LoVo (cell line): ENCODE measurements at regions not wholly inside any gene's neighbourhood (a gene's known extent, or its start where the extent isn't known, plus 50 kb on each side); places are given as distances from the start of the nearest gene placed in this dataset.

ENCODE experiments used
- DNase-seq: peaks from one replicate; pipeline ENCODE4 v3.0.0-alpha.2; 2016; ENCODE audit warnings: low spot score

- DNase-seq, result no peak
These were observed 255.7 kb downstream of the BUB3 start for GRCh38 chr10:123409884-123410283.

- DNase-seq, result no peak
These were observed 252.8 kb upstream of the GPR26 start for GRCh38 chr10:123413353-123413752.

GRCh38 chr10:123415523-123415922 lies 250.6 kb upstream of the GPR26 start:
- no peak for DNase-seq

DNA sequence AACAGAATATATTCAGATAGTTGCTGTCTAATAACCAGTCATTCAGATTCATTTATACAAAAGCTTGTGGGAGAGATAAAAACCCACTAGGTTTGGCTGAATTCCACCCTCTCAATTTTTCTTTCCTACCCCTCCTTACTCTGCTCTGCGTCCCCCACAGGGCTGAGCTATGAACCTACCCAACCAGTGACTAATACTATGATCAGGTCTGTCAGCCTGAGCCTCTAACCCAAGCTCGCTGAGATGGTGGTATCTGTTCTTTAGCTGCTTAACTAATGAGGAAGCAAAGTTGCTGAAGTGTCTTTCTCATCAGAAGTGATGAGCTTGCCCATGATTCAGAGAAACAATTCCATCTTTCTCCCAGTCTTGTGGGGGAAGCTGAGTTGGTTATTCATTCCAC lies 248.7 kb upstream of the GPR26 start:
- DNase-seq, result no peak

- no peak for DNase-seq
These were observed 244.7 kb upstream of the GPR26 start for GRCh38 chr10:123421461-123421860.

DNA sequence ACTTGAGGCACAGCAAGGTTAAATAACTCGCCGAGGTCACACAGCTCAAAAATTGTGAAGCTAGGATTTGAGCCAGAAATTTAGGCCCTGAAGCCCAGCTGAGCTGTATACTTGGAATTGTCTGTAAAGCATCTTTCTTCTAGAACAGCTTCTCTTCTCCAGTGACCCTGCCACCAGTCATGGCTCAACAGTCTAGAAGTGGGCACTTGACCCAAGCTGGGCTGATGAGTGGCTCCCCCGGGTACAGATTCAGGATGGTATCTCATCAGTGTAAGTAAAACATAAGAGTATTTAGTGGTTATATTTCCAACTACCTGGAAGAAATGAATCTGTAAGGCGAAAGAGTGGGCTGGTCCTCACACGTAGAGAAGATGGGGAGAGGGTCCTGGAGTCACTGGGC lies 243.9 kb upstream of the GPR26 start:
- DNase-seq, result no peak

DNA sequence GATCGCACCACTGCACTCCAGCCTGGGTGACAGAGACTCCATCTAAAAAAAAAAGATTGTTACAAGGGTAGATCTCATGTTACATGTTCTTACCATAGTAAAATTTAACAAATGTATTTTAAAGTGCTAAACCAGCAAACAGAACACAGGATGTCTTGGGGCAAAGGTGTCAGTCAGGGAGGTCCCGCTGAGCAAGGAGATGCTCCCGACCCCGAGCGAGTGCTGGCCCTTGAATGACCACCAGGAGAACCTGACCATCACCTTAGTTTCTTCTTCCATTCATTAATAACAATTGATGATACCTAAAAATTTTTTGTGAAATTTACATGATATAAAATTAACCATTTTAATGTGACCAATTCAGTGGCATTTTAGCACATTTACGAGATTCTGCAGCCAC lies 241.6 kb upstream of the GPR26 start:
- no peak for DNase-seq

DNA sequence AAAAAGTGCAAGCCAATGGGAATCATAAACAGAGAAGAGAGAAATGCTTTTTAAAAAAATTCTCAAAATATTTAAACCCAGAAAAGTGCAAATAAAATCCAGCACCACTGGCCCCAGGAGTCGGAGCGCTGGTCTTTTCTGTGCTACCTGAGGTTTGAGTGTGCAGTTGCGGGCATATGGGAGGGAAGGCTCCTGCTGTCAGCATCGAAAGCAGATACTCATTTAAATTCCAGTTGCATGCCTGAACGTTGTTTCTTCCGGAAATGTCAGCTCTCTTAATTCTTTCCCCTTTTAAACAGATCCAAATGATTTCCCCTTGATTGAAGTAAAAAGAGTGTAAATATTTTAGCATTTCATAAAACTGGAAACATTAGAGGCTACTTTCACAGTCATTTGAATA lies 240.5 kb upstream of the GPR26 start:
- DNase-seq, result no peak

DNA sequence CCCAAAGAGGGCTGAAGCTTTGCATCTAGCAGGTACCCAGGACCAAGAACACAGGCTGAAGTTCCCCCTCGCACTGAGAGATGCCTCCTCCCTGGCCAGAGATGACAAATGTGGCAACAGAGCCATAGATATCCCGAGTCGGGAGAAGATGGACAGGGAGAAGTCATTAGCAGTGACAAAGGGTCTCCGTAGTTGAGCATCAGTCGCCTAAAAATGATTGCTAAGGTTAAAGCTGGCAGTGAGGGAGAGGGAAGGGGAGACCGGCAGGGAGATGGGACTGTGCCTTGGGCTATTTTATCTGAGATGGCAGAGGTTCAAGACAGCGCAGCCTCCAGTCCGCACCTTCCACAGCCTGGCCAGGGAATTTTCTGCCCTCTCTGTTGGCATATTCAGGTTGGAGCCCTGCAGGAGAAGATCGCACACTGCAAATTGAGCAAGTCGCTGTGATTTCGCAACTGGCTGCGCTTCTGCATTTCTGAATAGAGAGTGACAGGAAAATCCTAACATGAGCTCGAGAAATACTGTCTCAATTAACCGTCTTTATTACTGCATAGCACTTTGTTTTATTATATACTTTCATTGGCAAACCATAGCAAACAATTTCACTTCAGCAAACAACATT lies 238.9 kb upstream of the GPR26 start:
- no peak for DNase-seq

DNA sequence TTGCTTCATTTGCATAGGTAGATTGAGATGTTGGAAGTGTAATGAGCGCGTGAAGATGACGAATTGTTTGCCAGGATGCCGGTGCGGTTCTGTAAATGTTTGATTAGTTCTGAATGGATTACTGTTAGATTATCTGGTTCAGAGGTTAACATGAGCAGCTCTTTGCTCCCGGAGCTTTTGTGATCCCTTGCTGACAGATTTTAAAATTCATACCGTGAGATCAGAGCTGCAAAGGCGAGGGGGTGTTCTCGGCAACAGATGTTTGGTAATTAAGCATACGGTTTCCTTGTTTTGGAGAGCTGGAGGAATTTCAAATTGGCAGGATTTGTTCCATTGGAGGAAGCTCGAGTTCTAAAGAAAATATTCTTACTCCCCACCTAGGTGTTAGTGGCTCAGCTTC lies 237.8 kb upstream of the GPR26 start:
- no peak for DNase-seq

GRCh38 chr10:123429706-123430221 lies 236.4 kb upstream of the GPR26 start:
- no peak for DNase-seq

GRCh38 chr10:123433539-123433938 lies 232.6 kb upstream of the GPR26 start:
- DNase-seq, result no peak

- DNase-seq, result no peak
These were observed 231.6 kb upstream of the GPR26 start for GRCh38 chr10:123434435-123435039.

DNA sequence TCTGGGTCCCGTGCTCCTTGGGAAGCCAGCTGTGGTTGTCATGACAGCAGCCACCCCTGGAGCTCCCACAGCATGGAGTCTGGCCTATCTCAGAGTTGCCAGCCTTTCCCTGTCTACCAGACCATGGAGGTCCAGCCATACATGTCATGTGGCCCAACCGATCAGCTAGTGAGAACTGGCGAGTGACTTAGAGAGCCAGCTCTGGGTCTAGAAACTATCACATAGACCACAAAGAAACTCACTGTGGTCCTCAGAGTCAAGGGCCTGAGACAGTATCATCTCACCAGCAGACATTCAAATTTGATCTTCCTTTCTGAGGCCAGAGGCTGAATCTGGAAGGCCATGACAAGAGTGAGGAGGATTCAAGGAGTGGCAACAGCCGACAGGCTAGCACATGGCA lies 223.3 kb upstream of the GPR26 start:
- no peak for DNase-seq

DNA sequence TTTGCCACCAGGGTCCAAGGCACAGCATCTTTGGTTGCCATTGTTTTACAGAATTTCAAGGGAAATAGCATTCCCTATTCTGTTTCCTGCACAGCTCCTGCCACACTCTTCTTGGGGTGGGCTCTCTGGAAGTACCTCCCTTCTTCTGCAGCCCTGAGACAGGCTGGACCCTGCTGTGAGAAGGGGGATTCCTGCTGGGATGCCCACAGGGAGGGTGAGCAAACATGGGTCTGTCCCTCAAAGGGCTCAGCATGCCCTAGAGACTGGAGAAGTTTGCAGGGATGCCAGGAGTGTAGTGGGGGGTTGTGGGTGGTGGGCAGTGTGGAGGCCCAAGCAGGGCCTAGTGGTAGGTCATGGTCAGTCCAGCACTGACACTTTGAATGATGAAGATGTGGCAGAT lies 222.2 kb upstream of the GPR26 start:
- no peak for DNase-seq

GRCh38 chr10:123445261-123445775 lies 220.8 kb upstream of the GPR26 start:
- DNase-seq, result no peak

DNA sequence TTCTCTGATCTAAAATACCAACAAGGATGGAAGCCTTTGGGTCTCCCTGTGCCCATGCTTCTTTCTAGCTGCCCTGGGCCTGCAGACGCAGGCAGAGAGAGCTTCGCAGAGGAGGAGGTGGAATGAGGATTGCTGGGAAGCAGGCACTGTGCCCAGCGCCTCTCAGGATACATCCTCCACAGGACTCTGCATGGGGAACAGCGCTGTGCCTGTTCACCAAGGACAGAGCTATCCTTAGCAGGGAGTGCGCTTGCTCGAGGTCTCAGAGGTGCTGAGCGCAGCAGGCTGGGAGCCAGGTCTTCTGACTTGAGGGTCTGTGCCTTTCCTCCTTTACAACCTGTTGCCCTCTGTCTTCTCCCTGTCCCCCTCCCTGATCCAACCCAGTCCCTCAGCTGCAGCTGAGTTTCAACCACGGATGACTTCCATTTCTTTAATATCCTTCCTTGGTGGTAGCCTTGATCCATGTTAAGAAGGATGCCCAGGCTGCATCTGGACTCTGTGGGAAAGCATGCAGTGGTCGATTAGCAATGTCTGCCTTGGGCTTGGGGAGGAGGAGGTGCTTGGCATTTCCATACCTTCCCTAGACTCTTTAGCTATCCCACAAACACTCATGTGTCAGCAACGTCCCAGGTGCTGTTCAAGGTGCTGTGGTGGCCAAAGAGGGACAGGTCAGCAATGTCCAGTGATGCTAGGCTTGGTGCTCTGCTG lies 219.6 kb upstream of the GPR26 start:
- no peak for DNase-seq

DNA sequence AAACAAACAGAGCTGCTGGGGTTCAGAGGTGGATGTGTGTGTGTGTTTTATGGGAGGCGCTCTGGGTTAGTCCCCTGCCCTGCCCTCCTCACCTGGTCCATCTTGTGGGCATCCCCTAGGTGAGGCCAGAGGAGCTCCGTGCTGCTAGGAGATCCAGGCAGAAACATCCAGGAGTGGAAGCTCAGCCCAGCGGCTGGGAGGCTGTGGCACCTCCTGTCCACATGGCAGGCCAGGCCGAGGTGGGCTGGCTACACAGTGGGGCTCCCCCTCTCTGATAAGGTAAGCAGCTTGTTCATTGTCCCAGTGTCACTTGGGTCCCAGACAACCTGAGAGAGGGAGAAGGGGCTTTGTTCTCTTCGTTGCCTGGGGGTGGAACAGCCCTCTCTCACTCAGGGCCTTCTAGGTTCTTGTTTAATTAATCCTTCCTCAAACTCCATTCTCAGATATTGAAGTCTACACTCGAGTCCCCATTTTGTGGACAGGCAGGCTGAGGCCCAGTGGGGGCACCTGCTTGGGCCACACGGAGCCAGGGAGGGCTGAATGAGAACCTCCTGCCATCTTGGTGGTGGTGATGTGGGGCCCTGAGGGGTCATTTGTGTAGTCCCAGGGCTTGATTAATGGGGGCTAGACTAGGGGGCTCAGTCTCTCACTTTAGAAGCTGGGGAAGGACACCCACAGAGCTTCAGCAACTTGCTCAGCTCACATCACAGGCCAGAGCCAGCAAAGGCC lies 216.8 kb upstream of the GPR26 start:
- DNase-seq, result no peak

DNA sequence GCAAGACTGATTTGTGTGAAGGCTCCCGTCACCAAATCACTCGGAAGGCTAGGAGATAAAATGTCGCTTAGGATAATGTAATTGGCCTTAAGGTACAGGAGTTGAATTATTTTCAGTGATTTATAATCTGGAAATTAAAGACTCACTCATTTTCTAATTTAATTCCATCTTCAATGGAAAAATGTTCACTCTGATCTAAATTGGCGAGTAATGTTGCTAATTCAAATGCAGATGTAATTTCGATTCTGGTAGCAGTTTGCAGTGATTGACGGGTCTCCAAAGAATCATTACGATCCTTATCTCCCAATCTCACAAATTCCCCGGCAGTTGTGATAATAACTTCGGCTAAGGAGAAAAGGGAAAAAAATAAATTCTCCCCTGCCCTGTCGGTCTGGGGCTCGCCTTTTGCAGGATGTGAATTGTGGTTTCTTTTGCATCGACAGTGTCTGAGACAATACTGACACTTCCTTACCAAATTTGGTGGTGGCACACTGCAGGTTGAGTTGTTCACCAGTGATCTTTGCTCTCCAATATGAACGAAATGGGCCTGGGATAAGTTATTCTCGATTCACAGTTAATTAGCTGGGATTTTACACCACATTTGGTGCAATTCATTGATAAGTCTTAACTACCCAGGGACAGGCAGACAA lies 215.1 kb upstream of the GPR26 start:
- DNase-seq, result no peak

DNA sequence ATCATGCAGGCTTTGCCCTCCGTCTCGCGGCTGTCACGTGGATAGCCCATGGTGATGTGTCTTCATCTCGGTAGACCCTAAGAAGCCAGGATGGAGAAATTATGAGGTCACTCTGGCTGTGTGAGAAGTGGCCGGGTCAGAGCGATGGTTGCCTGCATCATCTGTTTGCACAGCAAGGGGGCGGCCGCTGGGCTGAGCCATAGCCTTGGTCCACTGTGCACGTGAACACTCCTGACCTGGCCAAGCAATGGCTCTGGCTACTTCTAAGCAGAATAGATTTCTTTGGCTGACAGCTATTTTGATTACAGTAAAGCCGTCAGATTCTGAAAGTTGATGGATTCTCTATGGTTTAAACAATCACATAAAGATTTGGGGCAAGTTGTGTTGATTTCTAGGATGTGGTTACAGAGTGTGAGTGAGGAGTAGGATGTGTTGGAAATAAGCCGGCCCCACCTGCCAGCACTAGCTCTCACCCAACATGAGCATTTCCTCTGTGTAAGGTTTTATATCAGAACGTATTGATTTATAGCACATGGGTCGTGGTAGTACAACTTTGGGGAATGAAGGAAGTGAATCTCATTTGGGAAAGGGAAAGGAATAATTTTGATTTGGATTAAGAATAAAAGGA lies 214.4 kb upstream of the GPR26 start:
- DNase-seq, result no peak

DNA sequence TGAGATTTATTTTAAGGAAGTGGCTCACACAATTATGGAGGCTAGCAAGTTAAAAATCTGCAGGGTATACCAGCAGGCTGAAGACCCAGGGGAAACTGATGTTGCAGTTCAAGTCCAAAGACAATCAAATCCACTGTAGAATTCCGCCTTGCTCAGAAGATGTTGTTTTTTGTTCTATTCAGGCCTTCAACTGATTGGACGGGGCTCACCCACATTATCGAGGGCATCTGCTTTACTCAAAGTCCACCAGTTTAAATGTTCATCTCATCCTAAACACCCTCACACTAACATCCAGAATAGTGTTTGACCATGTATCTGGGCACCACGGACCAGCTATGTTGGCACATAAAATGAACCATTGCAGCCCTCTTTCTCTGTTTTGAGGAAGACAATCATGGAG lies 211.2 kb upstream of the GPR26 start:
- DNase-seq, result no peak

GRCh38 chr10:123455861-123456260 lies 210.3 kb upstream of the GPR26 start:
- DNase-seq, result no peak
